COR-L47 (cell line): ENCODE measurements at regions not wholly inside any gene's neighbourhood (a gene's known extent, or its start where the extent isn't known, plus 50 kb on each side); places are given as distances from the start of the nearest gene placed in this dataset.
"Not testable (repeated sequence)": the region's sequence is repeated elsewhere in the genome, so short reads cannot be mapped to it uniquely, and the experiment has no call there.

Experiments used
- DNase-seq: peaks from one replicate; lab custom pipeline; 2025; lab: John Stamatoyannopoulos, UW

- DNase-seq = peak; percentile 69
These were observed 419.1 kb upstream of the LCORL start for GRCh38 chr4:18440527-18441202.

- no peak for DNase-seq
These were observed 417.8 kb upstream of the LCORL start for GRCh38 chr4:18439311-18439710.

- no peak for DNase-seq
These were observed 414.2 kb upstream of the LCORL start for GRCh38 chr4:18435781-18436180.

GRCh38 chr4:18422685-18423084, 401.1 kb upstream of the LCORL start:
- no peak for DNase-seq

GRCh38 chr4:18421519-18421918, 400.0 kb upstream of the LCORL start:
- no peak for DNase-seq

- DNase-seq = no peak
These were observed 398.2 kb upstream of the LCORL start for GRCh38 chr4:18419780-18420179.

GRCh38 chr4:18418195-18418898, 396.8 kb upstream of the LCORL start:
- not testable (repeated sequence) for DNase-seq

- not testable (repeated sequence) for DNase-seq
These were observed 396.1 kb upstream of the LCORL start for GRCh38 chr4:18417651-18418050.

- no peak for DNase-seq
These were observed 384.7 kb upstream of the LCORL start for GRCh38 chr4:18406264-18406663.

GRCh38 chr4:18405054-18405453, 383.5 kb upstream of the LCORL start:
- no peak for DNase-seq

GRCh38 chr4:18404642-18405041, 383.1 kb upstream of the LCORL start:
- no peak for DNase-seq

GRCh38 chr4:18403327-18403726, 381.8 kb upstream of the LCORL start:
- no peak for DNase-seq

GRCh38 chr4:18401868-18402267, 380.3 kb upstream of the LCORL start:
- no peak for DNase-seq

GRCh38 chr4:18401425-18401824, 379.9 kb upstream of the LCORL start:
- no peak for DNase-seq

- peak; percentile 97 for DNase-seq
These were observed 377.1 kb upstream of the LCORL start for GRCh38 chr4:18398661-18399060.

GRCh38 chr4:18397681-18398390, 376.3 kb upstream of the LCORL start:
- DNase-seq = no peak

GRCh38 chr4:18394656-18395055, 373.1 kb upstream of the LCORL start:
- DNase-seq = no peak

GRCh38 chr4:18391354-18391728, 369.8 kb upstream of the LCORL start:
- no peak for DNase-seq

GRCh38 chr4:18390655-18391353, 369.2 kb upstream of the LCORL start:
- no peak for DNase-seq

- DNase-seq = no peak
These were observed 367.6 kb upstream of the LCORL start for GRCh38 chr4:18389115-18389514.

- DNase-seq = no peak
These were observed 366.5 kb upstream of the LCORL start for GRCh38 chr4:18388039-18388438.

GRCh38 chr4:18381186-18381585, 359.6 kb upstream of the LCORL start:
- no peak for DNase-seq

- no peak for DNase-seq
These were observed 348.0 kb upstream of the LCORL start for GRCh38 chr4:18369561-18369960.
